Right ventricle myocardium inferior (tissue), 1 donor: ENCODE measurements at regions not wholly inside any gene's neighbourhood (a gene's known extent, or its start where the extent isn't known, plus 50 kb on each side); places are given as distances from the start of the nearest gene placed in this dataset.
A peak's percentile ranks its signal among the peaks of the same experiment; 100 is the strongest.

ENCODE experiments used
- ATAC-seq: fragments of 200-7000 bp; cut with Tn5 transposase; one replicate; pipeline ENCODE4 v1.9.1; 2020; ENCODE audit warnings: mild to moderate bottlenecking, moderate library complexity
- DNase-seq: peaks from one replicate; pipeline ENCODE4 v3.0.0; 2021; ENCODE audit errors: missing footprints
- intact Hi-C: fragments of 100-400 bp; cut with DNase I; formaldehyde crosslinking; loops from one replicate; pipeline ENCODE4 v1.11.0; 2022
- donor health status: DM: no; HTN: yes; CAD: no; lungs with severe emphysema.

DNA sequence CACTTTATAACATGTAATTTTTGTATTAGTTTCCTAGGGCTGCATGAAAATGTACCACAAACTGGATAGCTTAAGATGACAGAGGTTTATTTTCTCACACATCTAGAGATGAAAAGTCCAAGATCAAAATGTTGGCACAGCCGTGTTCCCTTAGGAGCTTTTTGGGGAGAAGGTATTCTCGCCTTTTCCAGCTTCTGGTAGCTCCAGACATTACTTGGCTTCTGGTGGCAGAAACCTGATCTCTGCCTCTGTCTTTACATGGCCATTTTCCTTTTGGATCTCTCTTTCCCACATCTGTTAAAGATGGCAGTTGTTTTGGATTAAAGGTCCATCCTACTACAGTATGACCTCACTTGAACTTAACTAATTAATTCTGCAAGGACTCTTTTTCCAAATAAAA, 885.7 kb upstream of the CDH8 start:
- DNase-seq (no peak), ATAC-seq (no peak)
- intact Hi-C loops = no loop called here

DNA sequence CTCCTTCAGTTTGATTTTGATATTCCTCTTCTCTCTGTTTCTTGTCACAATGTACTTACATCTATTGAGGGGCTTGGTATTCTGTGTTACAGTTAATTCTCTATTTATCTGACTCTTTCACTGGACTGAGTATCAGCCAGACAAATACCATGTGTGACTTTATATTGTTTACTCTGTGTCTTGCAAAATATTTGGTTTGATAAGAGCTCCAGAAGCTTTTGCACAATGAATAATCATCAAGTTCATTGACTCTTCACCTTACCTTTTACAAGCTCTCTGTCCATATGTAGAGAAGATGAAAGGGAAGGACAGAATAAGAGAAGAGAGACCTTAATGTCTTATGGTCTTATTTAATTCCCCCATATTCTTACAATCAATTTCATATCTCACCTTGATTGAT, 877.7 kb upstream of the CDH8 start:
- no peak for DNase-seq
- ATAC-seq = no peak
- intact Hi-C loops = no loop called here

DNA sequence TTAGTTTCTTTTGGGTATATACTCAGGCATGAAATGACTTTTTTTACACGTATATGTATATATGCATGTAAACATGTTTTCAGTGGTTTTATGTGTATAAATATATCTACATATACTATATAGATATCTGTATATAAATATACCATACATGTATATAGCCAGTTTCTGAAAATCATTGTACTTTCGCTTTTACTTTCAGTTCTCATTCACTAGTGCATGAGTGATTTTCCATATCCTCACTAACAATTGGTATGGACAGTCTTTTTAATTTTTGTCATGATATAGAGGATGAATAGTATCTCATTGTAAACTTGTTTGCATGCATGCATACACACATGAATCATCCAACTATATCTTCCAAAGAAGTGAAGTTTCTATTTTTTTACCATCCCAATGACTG, 877.1 kb upstream of the CDH8 start:
- ATAC-seq = no peak
- intact Hi-C loops = no loop called here
- no peak for DNase-seq

DNA sequence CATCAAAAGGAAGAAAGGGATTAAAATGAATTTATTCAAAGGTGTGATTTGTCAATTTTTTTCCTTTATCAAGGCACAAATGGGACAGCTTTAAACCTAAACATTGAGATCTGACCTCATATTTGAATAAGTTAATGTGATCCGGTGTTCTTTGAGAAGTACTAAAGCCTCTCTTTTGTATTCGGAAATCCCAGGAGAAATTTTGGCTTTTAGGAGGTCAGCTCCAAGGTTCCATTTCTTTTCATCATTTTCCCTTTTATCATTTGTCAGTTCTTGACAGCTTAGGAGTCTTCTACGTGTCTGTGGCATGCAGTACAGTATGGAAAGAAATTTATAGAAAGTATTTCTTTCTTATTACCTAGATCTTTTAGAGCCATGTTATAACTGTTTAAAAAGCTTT, 873.4 kb upstream of the CDH8 start:
- no peak for DNase-seq
- no peak for ATAC-seq
- intact Hi-C loops = no loop called here

DNA sequence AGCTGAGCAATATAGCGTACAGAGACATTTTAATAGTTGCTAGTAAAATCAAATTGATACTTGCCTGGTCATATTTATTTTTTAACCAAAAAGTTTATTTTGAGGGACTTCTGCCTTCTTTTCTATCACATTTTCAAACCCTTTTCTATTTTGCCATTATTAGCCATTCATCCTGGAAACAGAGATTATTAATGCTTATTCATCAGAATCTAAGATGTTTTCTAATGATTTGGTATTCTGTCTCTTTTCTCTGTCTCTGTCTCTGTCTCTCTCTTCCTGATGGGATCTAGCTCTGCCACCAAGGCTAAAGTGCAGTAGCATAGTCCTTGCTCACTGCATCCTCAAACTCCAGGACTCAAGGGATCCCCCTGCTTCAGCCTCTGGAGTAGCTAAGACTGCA, 871.3 kb upstream of the CDH8 start:
- ATAC-seq = no peak
- intact Hi-C loops = no loop called here
- DNase-seq = no peak

DNA sequence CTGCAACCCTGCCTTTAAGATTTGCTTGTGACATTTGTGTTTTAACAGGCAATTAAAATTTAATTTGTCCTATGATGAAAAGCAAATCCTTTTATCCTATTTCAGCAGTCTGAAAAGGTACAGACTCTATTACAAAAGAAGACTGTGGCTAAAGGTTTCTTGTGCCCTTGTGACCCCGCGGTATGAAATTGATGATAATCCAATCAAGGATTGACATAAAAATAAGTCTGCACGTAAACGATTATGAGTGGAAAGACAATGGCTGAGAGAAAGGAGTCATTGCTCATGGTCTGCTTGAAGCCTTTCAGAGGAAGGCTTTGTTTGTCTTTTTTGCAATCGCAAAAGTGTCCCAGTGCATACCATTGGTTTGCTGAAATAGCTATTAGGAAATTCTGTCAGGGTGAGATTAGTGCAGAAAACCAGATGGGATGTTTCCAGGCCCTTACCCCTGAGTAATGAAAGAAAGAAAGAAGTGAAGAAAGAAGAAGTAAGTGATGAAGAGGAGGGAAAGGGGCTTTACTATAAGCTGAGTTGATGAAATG, 867.8 kb upstream of the CDH8 start:
- ATAC-seq (no peak), DNase-seq (no peak)
- intact Hi-C loops = no loop called here

DNA sequence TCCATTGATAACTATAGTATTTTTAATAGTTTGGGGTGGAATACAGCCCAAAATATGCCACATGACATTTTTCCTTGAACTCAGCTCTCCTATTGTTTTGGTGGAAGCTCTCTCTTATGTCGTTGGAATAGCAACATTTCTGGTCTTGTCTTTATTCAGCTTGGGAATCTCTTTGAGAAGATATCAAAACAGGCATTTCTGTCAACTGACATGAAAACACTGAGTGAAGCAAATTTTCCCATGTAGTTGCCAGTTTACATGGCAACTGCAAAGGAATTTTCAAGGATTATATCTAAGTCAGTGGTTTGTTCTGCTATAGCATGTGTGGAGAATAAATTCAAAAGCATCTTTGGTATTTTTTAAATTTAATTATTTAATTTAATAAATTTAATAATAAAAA, 863.5 kb upstream of the CDH8 start:
- ATAC-seq = no peak
- intact Hi-C loops = no loop called here

DNA sequence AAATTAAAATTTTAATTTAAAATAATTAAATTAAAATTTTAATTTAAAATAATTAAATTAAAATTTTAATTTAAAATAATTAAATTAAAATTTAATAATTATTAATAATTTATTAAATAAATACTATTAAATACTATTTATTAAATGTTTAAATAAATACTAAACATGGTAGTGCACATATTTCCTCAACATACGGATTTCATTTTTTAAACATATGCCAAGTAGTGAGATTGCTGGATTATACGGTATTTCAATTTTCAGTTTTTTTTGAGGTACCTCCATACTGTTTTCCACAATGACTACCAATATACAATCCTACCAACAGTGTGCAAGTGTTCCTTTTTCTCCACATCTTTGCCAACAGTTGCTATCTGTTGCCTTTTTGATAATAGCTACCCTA, 852.9 kb upstream of the CDH8 start:
- intact Hi-C loops = no loop called here
- no peak for DNase-seq
- no peak for ATAC-seq

More for the DNA sequence above, 863.5 kb upstream of the CDH8 start:
- DNase-seq = no peak

DNA sequence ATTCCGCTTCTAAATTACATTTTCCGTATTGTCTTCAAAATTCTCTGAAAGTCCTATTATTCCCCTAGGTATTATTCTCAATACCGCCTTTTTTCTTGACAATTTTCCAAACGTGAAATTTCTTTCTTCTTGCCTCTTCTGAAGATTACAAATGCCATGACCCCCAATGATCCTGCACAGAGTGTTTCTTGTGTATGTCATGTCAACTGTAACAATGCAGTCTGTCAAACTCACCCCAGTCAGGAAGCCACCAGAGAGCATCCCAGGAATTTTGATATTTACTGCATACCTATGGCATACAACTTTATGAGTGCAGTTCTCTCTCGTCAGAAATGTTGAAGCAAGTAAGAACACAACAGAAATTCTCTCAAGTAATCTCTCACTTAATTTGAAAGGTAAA, 847.3 kb upstream of the CDH8 start:
- intact Hi-C loops = no loop called here
- no peak for DNase-seq

DNA sequence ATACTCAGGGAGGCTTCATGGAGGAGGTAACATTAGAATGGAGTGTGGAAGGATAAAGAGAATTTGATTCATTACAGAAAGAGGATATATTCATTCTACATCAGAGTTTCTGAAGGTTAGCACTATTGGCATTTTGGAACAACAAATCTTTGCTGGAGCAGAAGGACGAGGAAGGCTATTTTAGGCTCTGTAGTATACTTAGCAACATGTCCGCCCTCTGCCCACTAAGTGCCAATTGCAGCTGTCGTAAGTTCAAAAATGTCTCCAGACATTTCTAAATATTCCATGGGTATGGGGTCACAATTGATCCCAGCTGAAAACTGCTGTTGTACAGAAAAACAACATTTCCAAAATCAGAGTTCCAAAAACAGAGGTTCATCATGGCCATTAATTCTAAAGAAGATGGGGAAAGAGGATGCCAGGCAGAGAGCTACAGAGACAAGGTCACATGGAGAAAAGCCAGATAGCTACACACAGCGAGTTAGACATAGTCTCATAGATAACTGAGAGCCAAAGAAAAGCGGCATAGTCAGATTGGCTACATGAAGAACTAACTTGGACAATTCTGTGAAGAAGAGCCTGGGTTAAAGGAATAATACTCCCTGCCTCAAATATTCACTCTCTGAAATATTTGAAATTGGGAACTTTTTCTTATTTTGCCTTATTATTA, 846.4 kb upstream of the CDH8 start:
- intact Hi-C loops = no loop called here
- peak; percentile 44 for ATAC-seq

More for the DNA sequence above, 847.3 kb upstream of the CDH8 start:
- ATAC-seq = no peak

DNA sequence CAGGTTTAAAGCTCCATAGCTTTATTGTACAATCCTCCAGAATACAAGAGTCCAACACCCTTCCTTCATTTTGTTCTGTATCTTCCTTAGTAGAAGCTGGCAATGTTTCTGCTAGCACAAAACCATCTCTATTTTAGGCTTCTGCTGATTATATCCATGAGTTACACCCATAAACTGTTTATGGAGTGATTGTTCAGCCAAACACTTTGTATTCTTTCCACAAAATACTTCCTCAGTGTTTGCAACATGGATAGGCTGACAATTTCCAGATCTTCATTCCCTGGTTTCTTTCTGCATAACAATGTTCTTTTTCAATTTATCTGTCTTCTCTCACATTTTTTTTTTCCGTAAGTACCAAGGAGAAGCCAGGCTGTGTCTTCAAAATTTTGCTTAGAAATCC, 839.9 kb upstream of the CDH8 start:
- intact Hi-C loops = no loop called here
- DNase-seq (no peak), ATAC-seq (no peak)

More for the DNA sequence above, 846.4 kb upstream of the CDH8 start:
- no peak for DNase-seq

DNA sequence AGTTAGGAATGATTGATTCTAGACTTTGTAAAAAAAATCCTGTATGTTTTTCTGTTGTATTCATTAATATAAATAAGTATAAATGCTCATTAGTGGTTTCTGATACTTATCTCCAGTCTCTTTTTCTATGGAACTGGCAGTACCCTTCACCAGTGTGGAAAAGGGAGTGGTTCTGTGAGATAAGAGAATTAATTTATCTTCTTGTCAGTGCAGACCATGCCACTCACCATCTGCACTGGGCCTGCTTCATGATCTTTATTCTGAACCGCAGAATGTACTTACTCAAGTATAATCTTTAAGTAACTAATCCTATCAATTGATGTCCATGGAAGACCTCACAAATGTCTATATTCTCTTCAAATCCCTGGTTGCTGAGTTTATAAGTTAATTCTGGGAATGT, 836.1 kb upstream of the CDH8 start:
- no peak for DNase-seq
- ATAC-seq = no peak
- intact Hi-C loops = no loop called here

DNA sequence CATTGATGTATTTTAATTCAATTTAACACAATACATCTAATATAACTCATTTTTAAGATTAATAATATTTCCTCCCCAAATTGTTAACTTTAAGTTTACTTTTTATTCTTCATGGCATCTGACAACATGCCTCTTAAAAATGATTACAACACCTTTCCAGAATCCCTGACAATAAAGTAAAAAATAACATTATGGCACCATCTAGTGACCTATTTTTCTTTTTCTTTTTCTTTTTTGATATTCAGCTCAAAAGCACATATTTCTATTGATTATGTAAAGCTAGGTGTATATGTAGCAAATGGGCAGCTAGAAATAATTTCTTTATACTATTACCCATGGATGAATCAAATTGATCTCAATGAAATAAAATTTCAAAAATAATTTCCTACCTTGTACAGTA, 834.3 kb upstream of the CDH8 start:
- ATAC-seq = no peak
- no peak for DNase-seq
- intact Hi-C loops = no loop called here

DNA sequence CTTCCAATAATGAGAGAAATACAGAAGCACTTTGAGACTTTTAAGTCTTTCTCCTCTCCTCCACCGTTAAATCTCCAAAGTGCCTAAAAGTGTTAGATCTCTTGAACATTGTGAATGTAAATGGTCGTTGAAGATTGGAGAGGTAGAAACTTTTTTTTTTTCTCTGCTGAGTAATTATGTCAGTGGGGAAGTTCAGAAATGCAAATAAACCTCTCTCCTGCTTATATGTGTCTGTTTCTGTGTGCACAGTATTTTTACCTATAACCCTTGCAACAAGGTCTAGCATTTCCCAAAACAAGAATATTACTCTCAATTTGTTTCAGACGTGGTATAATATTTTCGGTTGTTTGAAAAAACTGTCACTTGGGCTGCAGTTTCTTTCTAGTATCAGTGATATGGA, 833.6 kb upstream of the CDH8 start:
- intact Hi-C loops = no loop called here
- DNase-seq (no peak), ATAC-seq (no peak)

DNA sequence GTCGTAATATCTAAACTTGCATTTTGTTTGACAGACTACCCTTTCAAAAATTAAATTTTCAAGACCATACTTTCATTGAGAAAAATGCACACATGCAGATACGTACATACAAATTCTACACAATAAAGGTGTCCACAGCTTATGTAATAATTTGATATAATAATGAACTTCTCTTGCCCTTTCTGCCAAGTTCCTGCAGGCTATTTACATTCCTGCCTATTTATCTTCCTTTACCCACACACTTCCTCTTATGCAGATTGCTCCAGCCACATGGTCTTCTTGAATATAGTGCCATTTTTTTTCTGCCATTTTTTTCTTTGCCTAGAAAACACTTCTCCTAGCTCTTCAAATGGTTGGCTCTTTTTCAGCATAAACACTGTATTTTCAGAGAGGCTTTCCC, 826.9 kb upstream of the CDH8 start:
- ATAC-seq (no peak), DNase-seq (no peak)
- intact Hi-C loops = no loop called here

DNA sequence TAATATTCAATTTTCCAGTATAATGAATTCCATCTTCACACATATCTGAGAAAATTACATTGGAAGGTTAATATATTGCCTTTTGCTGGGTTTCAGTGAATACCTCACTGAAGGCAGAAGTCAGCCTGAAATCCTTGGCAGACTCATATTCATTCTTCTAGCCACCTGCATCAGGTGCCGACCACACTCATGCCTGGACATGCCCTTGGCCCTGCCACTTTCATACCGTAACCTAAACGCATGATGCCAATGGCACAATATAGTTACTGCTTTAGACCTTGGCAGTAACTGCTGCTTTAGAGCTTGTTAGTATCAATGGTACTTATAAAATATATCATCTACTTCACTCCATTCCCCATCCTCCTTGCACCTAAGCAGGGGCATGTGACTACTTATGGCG, 817.6 kb upstream of the CDH8 start:
- ATAC-seq = no peak
- no peak for DNase-seq
- intact Hi-C loops = no loop called here

DNA sequence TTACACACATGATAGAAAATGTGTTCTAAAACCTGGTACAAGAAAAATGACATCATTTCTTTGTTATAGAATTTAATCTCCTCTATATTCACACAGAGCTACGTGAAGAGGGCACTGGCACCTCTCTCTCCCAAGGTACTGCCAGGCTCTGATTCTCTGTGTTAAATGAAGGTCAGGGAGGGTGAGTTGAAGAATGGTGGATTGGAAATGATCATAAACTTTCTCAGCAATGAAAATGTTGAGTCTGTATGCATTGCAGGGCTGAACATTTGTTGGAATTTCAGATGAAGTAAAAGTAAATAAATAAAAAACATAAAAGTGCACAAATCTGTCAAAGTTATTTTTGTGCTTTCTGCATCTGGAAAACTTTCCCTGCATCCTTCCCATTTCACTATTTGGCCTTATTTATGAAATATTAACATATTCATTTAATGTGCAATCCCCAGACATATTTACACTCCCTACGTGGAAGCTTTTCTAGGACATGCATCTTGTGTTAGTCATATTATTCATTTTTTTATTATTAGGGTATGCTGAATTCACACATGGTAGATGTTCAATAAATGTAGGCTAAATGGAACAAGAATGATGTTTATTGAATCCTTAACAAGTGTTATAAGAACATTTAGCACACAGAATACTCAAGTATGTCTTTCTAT, 810.3 kb upstream of the CDH8 start:
- ATAC-seq = no peak
- no peak for DNase-seq
- intact Hi-C loops = no loop called here

DNA sequence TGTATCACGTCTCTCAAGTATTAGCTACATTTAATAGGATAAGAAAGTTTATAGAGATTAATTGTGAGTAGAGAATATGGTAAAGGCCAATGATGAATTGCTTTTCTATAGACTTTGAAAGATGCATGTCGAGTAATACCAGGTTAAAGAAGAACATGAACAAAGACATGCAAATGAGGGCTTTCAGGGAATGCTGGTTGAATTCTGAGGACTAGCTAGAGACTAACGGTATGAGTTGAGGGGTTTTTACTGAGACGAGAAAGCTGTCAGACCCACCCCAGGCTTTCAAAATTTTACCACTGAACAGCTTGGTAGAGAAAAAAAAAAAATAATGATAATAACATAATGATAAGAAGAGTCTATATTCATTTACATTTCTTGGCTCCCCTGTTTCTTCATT, 796.0 kb upstream of the CDH8 start:
- intact Hi-C loops = no loop called here
- no peak for ATAC-seq
- DNase-seq = no peak

DNA sequence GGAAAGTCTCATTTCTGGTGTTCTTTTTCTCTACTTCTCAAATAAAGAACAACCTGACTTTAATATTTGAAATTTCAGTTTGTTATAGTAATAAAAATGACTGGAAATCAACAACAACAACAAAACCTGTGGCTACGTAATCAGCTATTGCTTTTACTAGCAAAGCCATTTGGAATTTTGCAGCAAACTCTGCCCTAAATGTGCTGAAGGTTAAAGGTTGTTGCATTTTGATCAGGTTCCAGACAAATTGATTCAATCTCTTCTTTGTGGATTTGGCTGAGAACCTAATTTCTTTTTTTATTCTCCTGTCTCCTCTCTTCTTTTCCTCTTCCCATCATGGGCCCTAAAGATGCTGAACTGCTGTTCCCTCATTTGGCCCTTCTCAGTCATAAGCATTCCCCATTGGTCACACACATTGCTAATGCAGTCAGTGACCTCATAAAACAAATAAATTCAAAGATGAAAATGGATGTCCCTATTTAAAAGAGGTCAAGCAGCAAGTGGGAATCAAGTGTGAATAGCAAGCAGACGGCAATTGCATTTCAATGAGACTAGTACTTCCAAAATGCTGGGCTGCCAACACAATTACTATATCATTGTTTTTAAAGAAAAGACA, 795.1 kb upstream of the CDH8 start:
- intact Hi-C loops = no loop called here
- DNase-seq = no peak
- ATAC-seq = no peak

DNA sequence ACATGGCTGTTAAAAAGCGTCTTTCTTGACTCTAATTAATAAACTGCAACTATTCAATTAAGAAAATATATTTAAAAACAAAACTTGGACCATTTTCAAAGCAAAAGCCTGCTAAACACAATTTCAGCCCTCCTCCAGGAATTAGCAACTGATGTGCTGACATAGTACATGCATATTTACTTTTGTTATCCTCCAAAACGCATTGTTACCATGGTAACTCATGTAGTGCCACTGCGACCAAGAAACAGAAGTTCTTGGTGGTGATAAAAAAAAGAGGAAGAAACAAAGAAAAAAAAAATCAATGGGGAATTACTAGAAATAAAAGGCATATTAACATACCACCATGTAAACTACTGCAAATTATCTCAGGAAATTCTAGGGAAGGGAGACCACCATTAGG, 793.4 kb upstream of the CDH8 start:
- intact Hi-C loops = no loop called here
- ATAC-seq = no peak
- no peak for DNase-seq
